Mesendoderm (in vitro differentiated cells): ENCODE measurements at regions not wholly inside any gene's neighbourhood (a gene's known extent, or its start where the extent isn't known, plus 50 kb on each side); places are given as distances from the start of the nearest gene placed in this dataset.

Source experiments
- DNase-seq: peaks from one replicate; pipeline ENCODE4 v3.0.0; 2013
- H2AK5ac ChIP-seq: 2 replicates; pipeline ENCODE4 v1.6.1; 2013; ENCODE audit warnings: low read length, inconsistent platforms
- H2BK120ac ChIP-seq: 2 replicates; pipeline ENCODE4 v1.6.1; 2013; ENCODE audit warnings: low read depth, mild to moderate bottlenecking, low read length, moderate library complexity, mixed read lengths
- H2BK15ac ChIP-seq: replicated peaks from 2 replicates; pipeline ENCODE4 v1.6.1; 2013; ENCODE audit warnings: low read depth, mild to moderate bottlenecking, moderate library complexity
- H2BK5ac ChIP-seq: 2 replicates; pipeline ENCODE4 v1.6.1; 2013; ENCODE audit warnings: low read length, inconsistent platforms
- H3K18ac ChIP-seq: 2 replicates; pipeline ENCODE4 v1.6.1; 2013; ENCODE audit warnings: mild to moderate bottlenecking, low read length, mixed read lengths
- H3K23ac ChIP-seq: one replicate; pipeline ENCODE4 v1.6.1; 2013; ENCODE audit warnings: low read length
- H3K27ac ChIP-seq: 2 replicates; pipeline ENCODE4 v1.5.1; 2013; ENCODE audit warnings: low read depth, mild to moderate bottlenecking, inconsistent platforms, low read length, moderate library complexity
- H3K27me3 ChIP-seq: 2 replicates; pipeline ENCODE4 v1.6.1; 2013; ENCODE audit warnings: low read length, control low read depth, mild to moderate bottlenecking, inconsistent platforms; ENCODE audit not compliant: insufficient read depth, poor library complexity
- H3K36me3 ChIP-seq: 2 replicates; pipeline ENCODE4 v1.6.1; 2013; ENCODE audit warnings: low read length, inconsistent platforms; ENCODE audit not compliant: control insufficient read depth, insufficient read depth
- H3K4ac ChIP-seq: one replicate; pipeline ENCODE4 v1.6.1; 2013; ENCODE audit warnings: low read depth, mild to moderate bottlenecking, low read length, moderate library complexity
- H3K4me1 ChIP-seq: 2 replicates; pipeline ENCODE4 v1.6.1; 2013; ENCODE audit warnings: low read depth, low read length, inconsistent platforms; ENCODE audit not compliant: control insufficient read depth
- H3K4me2 ChIP-seq: 2 replicates; pipeline ENCODE4 v1.6.1; 2013; ENCODE audit warnings: low read length
- H3K4me3 ChIP-seq: 2 replicates; pipeline ENCODE4 v1.5.1; 2013; ENCODE audit warnings: mild to moderate bottlenecking, low read length
- H3K56ac ChIP-seq: one replicate; pipeline ENCODE4 v1.6.1; 2013; ENCODE audit warnings: low read length
- H3K79me1 ChIP-seq: 2 replicates; pipeline ENCODE4 v1.6.1; 2013; ENCODE audit warnings: low read length, inconsistent platforms
- H3K79me2 ChIP-seq: 2 replicates; pipeline ENCODE4 v1.6.1; 2013; ENCODE audit warnings: mild to moderate bottlenecking, low read length; ENCODE audit not compliant: control insufficient read depth, insufficient read depth
- H3K9ac ChIP-seq: 2 replicates; pipeline ENCODE4 v1.6.1; 2013; ENCODE audit warnings: low read length, inconsistent platforms
- H4K5ac ChIP-seq: one replicate; pipeline ENCODE4 v1.6.1; 2013; ENCODE audit warnings: low read length
- H4K8ac ChIP-seq: one replicate; pipeline ENCODE4 v1.6.1; 2013; ENCODE audit warnings: low read depth, mild to moderate bottlenecking, control low read depth, low read length, moderate library complexity
- WGBS: extraction: QIAGEN DNeasy Blood & Tissue Kit; methylation state at CpG from one replicate; pipeline ENCODE4 v1.1.7; 2013; ENCODE audit warnings: low lambda C conversion rate, missing lambda C conversion rate; ENCODE audit not compliant: insufficient coverage; ENCODE audit errors: extremely low coverage; 5-methylcytosine and 5-hydroxymethylcytosine counted together

GRCh38 chr21:23017989-23018388 lies 2019.8 kb downstream of the NCAM2 start:
- H4K5ac ChIP-seq, result no peak overlapping the region

GRCh38 chr21:23020969-23021368 lies 2022.8 kb downstream of the NCAM2 start:
- H3K4me2 ChIP-seq, result no peak overlapping the region
- no peak overlapping the region for H4K8ac ChIP-seq
- no peak overlapping the region for H3K4me3 ChIP-seq
- no peaks in the 10 kb centered on the region for H3K27me3 ChIP-seq
- no peaks in the 10 kb centered on the region for H3K79me2 ChIP-seq
- H3K4ac ChIP-seq, result no peak overlapping the region
- no peak overlapping the region for H2BK15ac ChIP-seq
- H4K5ac ChIP-seq, result no peak overlapping the region
- no peaks in the 10 kb centered on the region for H3K36me3 ChIP-seq
- no peak overlapping the region for H2BK120ac ChIP-seq
- H3K23ac ChIP-seq, result no peak overlapping the region
- no peak overlapping the region for H3K18ac ChIP-seq
- WGBS, result no CpG with 5 or more reads among the region's 10 CpGs
- no peak overlapping the region for H2BK5ac ChIP-seq
- no peak overlapping the region for H3K56ac ChIP-seq
- H3K9ac ChIP-seq, result no peak overlapping the region
- H3K27ac ChIP-seq, result no peak overlapping the region
- peaks cover 2% of the 10 kb centered on the region for H3K4me1 ChIP-seq
- DNase-seq, result no peak
- no peaks in the 10 kb centered on the region for H3K79me1 ChIP-seq
- H2AK5ac ChIP-seq, result no peak overlapping the region

More at GRCh38 chr21:23017989-23018388, 2019.8 kb downstream of the NCAM2 start:
- no peaks in the 10 kb centered on the region for H3K79me2 ChIP-seq
- no peak overlapping the region for H3K4me3 ChIP-seq
- H3K4me1 ChIP-seq, result peaks cover 2% of the 10 kb centered on the region
- no peak overlapping the region for H2BK15ac ChIP-seq
- H3K56ac ChIP-seq, result no peak overlapping the region
- H3K23ac ChIP-seq, result no peak overlapping the region
- H2BK5ac ChIP-seq, result no peak overlapping the region
- no peak overlapping the region for H2BK120ac ChIP-seq
- no peak overlapping the region for H3K9ac ChIP-seq
- DNase-seq, result no peak
- H3K4me2 ChIP-seq, result no peak overlapping the region
- H3K18ac ChIP-seq, result no peak overlapping the region
- no peaks in the 10 kb centered on the region for H3K36me3 ChIP-seq
- H2AK5ac ChIP-seq, result no peak overlapping the region
- H3K27me3 ChIP-seq, result no peaks in the 10 kb centered on the region
- H3K79me1 ChIP-seq, result no peaks in the 10 kb centered on the region
- no peak overlapping the region for H4K8ac ChIP-seq
- no peak overlapping the region for H3K4ac ChIP-seq
- H3K27ac ChIP-seq, result no peak overlapping the region

- H2BK15ac ChIP-seq, result no peak overlapping the region
- H3K27me3 ChIP-seq, result no peaks in the 10 kb centered on the region
- no peak overlapping the region for H4K8ac ChIP-seq
- H3K79me2 ChIP-seq, result no peaks in the 10 kb centered on the region
- no peaks in the 10 kb centered on the region for H3K36me3 ChIP-seq
- H3K27ac ChIP-seq, result no peak overlapping the region
- no peaks in the 10 kb centered on the region for H3K79me1 ChIP-seq
- WGBS, result no CpG with 5 or more reads among the region's 37 CpGs
- no peak overlapping the region for H3K9ac ChIP-seq
- no peak overlapping the region for H3K18ac ChIP-seq
- H4K5ac ChIP-seq, result no peak overlapping the region
- no peak overlapping the region for H3K23ac ChIP-seq
- H3K4me1 ChIP-seq, result no peaks in the 10 kb centered on the region
- H3K4ac ChIP-seq, result no peak overlapping the region
- no peak for DNase-seq
- H2BK5ac ChIP-seq, result no peak overlapping the region
- no peak overlapping the region for H3K4me3 ChIP-seq
- H2AK5ac ChIP-seq, result no peak overlapping the region
- no peak overlapping the region for H2BK120ac ChIP-seq
- H3K4me2 ChIP-seq, result no peak overlapping the region
- H3K56ac ChIP-seq, result no peak overlapping the region
Observed at GRCh38 chr21:23021481-23021880, 2023.3 kb downstream of the NCAM2 start.

DNA sequence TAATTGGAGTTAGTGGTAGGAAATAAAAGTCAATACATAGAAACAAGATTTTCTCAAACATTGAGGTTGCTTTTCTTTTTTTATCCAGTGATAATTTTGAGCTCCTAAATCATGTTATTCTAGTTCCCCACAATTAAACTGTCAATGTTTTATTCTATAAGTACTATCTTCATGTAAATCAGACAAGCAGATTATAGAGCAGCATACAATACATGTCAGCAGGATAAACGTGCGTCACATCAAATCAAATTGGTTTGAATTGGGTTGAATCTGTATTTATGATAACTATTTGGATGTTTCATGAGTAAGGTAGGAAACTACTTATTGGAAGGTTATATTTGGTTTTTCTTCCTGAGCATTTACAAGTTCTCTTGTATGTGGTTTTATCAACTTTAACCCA lies 2028.7 kb downstream of the NCAM2 start:
- Histone ChIP-seq H2BK15ac (no peak overlapping the region), H3K79me1 (no peaks in the 10 kb centered on the region), H3K4me1 (no peaks in the 10 kb centered on the region), H2BK5ac (no peak overlapping the region), H3K27ac (no peak overlapping the region), H4K8ac (no peak overlapping the region), H3K56ac (no peak overlapping the region), H3K18ac (no peak overlapping the region), H2AK5ac (no peak overlapping the region), H3K4ac (no peak overlapping the region), H3K4me2 (no peak overlapping the region), H3K23ac (no peak overlapping the region), H3K9ac (no peak overlapping the region), H4K5ac (no peak overlapping the region), H2BK120ac (no peak overlapping the region), H3K79me2 (no peaks in the 10 kb centered on the region), H3K4me3 (no peak overlapping the region), H3K36me3 (no peaks in the 10 kb centered on the region), H3K27me3 (no peaks in the 10 kb centered on the region)
- no peak for DNase-seq
- WGBS, result no CpG with 5 or more reads among the region's 2 CpGs

- no peak overlapping the region for H2BK15ac ChIP-seq
- DNase-seq, result no peak
- no CpG with 5 or more reads among the region's 7 CpGs for WGBS
Observed at GRCh38 chr21:23039846-23040245, 2041.6 kb downstream of the NCAM2 start.

DNA sequence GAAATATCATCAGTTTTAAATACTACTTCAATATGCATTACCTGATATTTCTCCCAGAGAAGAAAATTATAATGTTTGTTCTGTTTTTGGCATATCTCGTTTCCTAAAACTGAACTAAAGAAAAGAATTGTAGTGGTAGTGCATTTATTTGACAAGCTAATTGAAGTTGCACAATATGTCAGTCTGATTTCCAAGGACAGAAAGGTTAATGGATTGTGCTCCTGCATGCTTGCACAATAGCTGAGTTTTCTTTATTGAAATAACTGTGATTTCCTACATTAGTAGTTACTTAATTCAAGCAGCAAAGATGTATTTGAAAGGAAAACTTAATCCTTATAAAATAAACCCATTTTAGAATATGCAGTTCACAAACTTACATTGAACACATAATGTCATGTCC lies 2047.7 kb downstream of the NCAM2 start:
- no peak overlapping the region for H3K27ac ChIP-seq
- DNase-seq, result no peak
- no peak overlapping the region for H2BK15ac ChIP-seq
- H3K36me3 ChIP-seq, result no peaks in the 10 kb centered on the region
- no peak overlapping the region for H3K4me2 ChIP-seq
- H3K4me1 ChIP-seq, result no peaks in the 10 kb centered on the region
- no peak overlapping the region for H3K56ac ChIP-seq
- no peak overlapping the region for H3K18ac ChIP-seq
- no peaks in the 10 kb centered on the region for H3K79me2 ChIP-seq
- no peak overlapping the region for H3K4ac ChIP-seq
- no peak overlapping the region for H2BK120ac ChIP-seq
- H4K5ac ChIP-seq, result no peak overlapping the region
- H4K8ac ChIP-seq, result no peak overlapping the region
- no peaks in the 10 kb centered on the region for H3K27me3 ChIP-seq
- WGBS, result no CpG with 5 or more reads among the region's 1 CpG
- H2AK5ac ChIP-seq, result no peak overlapping the region
- H3K4me3 ChIP-seq, result no peak overlapping the region
- H3K79me1 ChIP-seq, result no peaks in the 10 kb centered on the region
- H3K9ac ChIP-seq, result no peak overlapping the region
- H3K23ac ChIP-seq, result no peak overlapping the region
- no peak overlapping the region for H2BK5ac ChIP-seq

More at GRCh38 chr21:23039846-23040245, 2041.6 kb downstream of the NCAM2 start:
- no peak overlapping the region for H2AK5ac ChIP-seq
- H3K56ac ChIP-seq, result no peak overlapping the region
- no peak overlapping the region for H4K8ac ChIP-seq
- H3K18ac ChIP-seq, result no peak overlapping the region
- H3K79me1 ChIP-seq, result no peaks in the 10 kb centered on the region
- H3K27ac ChIP-seq, result no peak overlapping the region
- no peak overlapping the region for H3K4ac ChIP-seq
- no peak overlapping the region for H3K4me2 ChIP-seq
- no peak overlapping the region for H3K9ac ChIP-seq
- no peak overlapping the region for H2BK5ac ChIP-seq
- no peaks in the 10 kb centered on the region for H3K4me1 ChIP-seq
- no peak overlapping the region for H3K4me3 ChIP-seq
- no peak overlapping the region for H2BK120ac ChIP-seq
- H3K79me2 ChIP-seq, result no peaks in the 10 kb centered on the region
- no peaks in the 10 kb centered on the region for H3K36me3 ChIP-seq
- H3K27me3 ChIP-seq, result no peaks in the 10 kb centered on the region
- H4K5ac ChIP-seq, result no peak overlapping the region
- no peak overlapping the region for H3K23ac ChIP-seq
